ENCODE measurements at regions not wholly inside any gene's neighbourhood (a gene's known extent, or its start where the extent isn't known, plus 50 kb on each side); places are given as distances from the start of the nearest gene placed in this dataset.
"Not testable (repeated sequence)": the region's sequence is repeated elsewhere in the genome, so short reads cannot be mapped to it uniquely, and the experiment has no call there.

- TF ChIP-seq, protein P1, sequence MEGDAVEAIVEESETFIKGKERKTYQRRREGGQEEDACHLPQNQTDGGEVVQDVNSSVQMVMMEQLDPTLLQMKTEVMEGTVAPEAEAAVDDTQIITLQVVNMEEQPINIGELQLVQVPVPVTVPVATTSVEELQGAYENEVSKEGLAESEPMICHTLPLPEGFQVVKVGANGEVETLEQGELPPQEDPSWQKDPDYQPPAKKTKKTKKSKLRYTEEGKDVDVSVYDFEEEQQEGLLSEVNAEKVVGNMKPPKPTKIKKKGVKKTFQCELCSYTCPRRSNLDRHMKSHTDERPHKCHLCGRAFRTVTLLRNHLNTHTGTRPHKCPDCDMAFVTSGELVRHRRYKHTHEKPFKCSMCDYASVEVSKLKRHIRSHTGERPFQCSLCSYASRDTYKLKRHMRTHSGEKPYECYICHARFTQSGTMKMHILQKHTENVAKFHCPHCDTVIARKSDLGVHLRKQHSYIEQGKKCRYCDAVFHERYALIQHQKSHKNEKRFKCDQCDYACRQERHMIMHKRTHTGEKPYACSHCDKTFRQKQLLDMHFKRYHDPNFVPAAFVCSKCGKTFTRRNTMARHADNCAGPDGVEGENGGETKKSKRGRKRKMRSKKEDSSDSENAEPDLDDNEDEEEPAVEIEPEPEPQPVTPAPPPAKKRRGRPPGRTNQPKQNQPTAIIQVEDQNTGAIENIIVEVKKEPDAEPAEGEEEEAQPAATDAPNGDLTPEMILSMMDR (IDR thresholded peaks at IDR 0.05): not testable (repeated sequence)
- TF ChIP-seq POLR2A (IDR thresholded peaks at IDR 0.05): not testable (repeated sequence)
Observed at GRCh38 chr6:80783271-80783670, 676.8 kb downstream of the BCKDHB start.
